Esophagus muscularis mucosa (tissue), 4 donors: ENCODE measurements at regions not wholly inside any gene's neighbourhood (a gene's known extent, or its start where the extent isn't known, plus 50 kb on each side); places are given as distances from the start of the nearest gene placed in this dataset.

Experiments
- CTCF ChIP-seq, 3 experiments: fragments of 200-600 bp in 2 of 3; fragments of 450-650 bp in 1 of 3; sonication (generic) in 2 of 3; IDR thresholded peaks; one replicate each; pipeline ENCODE4 v1.5.1; 2017 to 2019; ENCODE audit warnings: antibody characterized with exemption in 3 of 3, mild to moderate bottlenecking in 2 of 3, moderate library complexity in 1 of 3
- EP300 ChIP-seq: sonication (generic); formaldehyde crosslinking; IDR thresholded peaks from one replicate; pipeline ENCODE4 v1.6.1; 2017; ENCODE audit warnings: antibody characterized with exemption
- POLR2A ChIP-seq: fragments of 450-650 bp; IDR thresholded peaks from one replicate; pipeline ENCODE4 v1.6.1; 2017; ENCODE audit warnings: antibody characterized with exemption, moderate library complexity, mild to moderate bottlenecking, low read depth
- POLR2AphosphoS5 ChIP-seq, 2 donors: sonication (generic); formaldehyde crosslinking; IDR thresholded peaks; one replicate each; pipeline ENCODE4 v1.6.1; 2017; ENCODE audit warnings: antibody characterized with exemption in 2 of 2

DNA sequence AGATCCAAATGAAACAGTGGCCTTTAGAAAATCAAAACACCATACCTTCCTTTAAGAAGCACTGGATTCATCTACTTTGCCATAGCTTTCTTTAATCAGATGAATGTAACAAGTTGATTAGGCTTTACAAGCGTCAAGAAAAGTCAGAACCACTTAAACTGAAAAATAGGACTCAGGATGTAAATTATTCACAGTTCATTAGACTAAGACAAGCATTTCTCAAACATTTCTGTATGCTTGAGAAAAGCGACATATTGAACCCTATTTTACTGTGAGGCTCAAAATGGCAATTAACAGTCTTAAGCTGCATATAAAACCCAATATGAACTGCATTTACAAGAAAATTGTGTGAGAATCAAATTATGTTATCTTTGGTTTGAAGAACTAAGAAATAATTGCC lies 256.7 kb upstream of the SNX7 start:
- TF ChIP-seq POLR2AphosphoS5 (IDR thresholded peaks at IDR 0.05), result no peak
- TF ChIP-seq CTCF (IDR thresholded peaks at IDR 0.05), result no peak
- TF ChIP-seq POLR2A, result no peak
- TF ChIP-seq EP300, result no peak
